Fibroblast of villous mesenchyme (primary cell): ENCODE measurements at regions not wholly inside any gene's neighbourhood (a gene's known extent, or its start where the extent isn't known, plus 50 kb on each side); places are given as distances from the start of the nearest gene placed in this dataset.
"Not testable (repeated sequence)": the region's sequence is repeated elsewhere in the genome, so short reads cannot be mapped to it uniquely, and the experiment has no call there.

Source experiments
- DNase-seq: peaks from one replicate; pipeline ENCODE4 v3.0.0-alpha.2; 2010; ENCODE audit warnings: low read depth
- H3K4me3 ChIP-seq: 2 replicates; pipeline ENCODE4 v1.5.1; 2011; ENCODE audit warnings: low read depth, mild to moderate bottlenecking, low read length
- CTCF ChIP-seq: IDR thresholded peaks from 2 replicates; pipeline ENCODE4 v1.5.1; 2012; ENCODE audit warnings: low read depth, mild to moderate bottlenecking, low read length; ENCODE audit not compliant: insufficient read depth

- DNase-seq = no peak
- no peak for TF ChIP-seq CTCF
- no peak overlapping the region for H3K4me3 ChIP-seq
Observed at GRCh38 chrX:117633277-117633676, 483.3 kb downstream of the KLHL13 start.

GRCh38 chrX:117628381-117628780 is 488.2 kb downstream of the KLHL13 start:
- DNase-seq = no peak
- H3K4me3 ChIP-seq = no peak overlapping the region
- TF ChIP-seq CTCF = no peak

- no peak for TF ChIP-seq CTCF
- H3K4me3 ChIP-seq = no peak overlapping the region
- DNase-seq = no peak
Observed at GRCh38 chrX:117610806-117611205, 505.8 kb downstream of the KLHL13 start.

GRCh38 chrX:117610049-117610448 is 506.6 kb downstream of the KLHL13 start:
- TF ChIP-seq CTCF = no peak
- H3K4me3 ChIP-seq = no peak overlapping the region
- DNase-seq = no peak

- no peak for TF ChIP-seq CTCF
- no peak for DNase-seq
- H3K4me3 ChIP-seq = no peak overlapping the region
Observed at GRCh38 chrX:117607561-117607960, 509.0 kb downstream of the KLHL13 start.

GRCh38 chrX:117606101-117606500 is 510.5 kb downstream of the KLHL13 start:
- H3K4me3 ChIP-seq, DNase-seq: not testable (repeated sequence)

GRCh38 chrX:117570160-117570559 is 546.5 kb downstream of the KLHL13 start:
- no peak for TF ChIP-seq CTCF
- no peak overlapping the region for H3K4me3 ChIP-seq
- DNase-seq = no peak

GRCh38 chrX:117568238-117568637 is 548.4 kb downstream of the KLHL13 start:
- DNase-seq = no peak
- TF ChIP-seq CTCF = no peak
- H3K4me3 ChIP-seq = no peak overlapping the region
